Esophagus squamous epithelium (tissue), 4 donors: ENCODE measurements at regions not wholly inside any gene's neighbourhood (a gene's known extent, or its start where the extent isn't known, plus 50 kb on each side); places are given as distances from the start of the nearest gene placed in this dataset.

Experiments
- POLR2A ChIP-seq, 4 donors: fragments of 450-650 bp; IDR thresholded peaks; one replicate each; pipeline ENCODE4 v1.6.1; 2017; ENCODE audit warnings: antibody characterized with exemption in 4 of 4, mild to moderate bottlenecking in 4 of 4, moderate library complexity in 3 of 4
- TF ChIP-seq, protein P1 (sequence below), 6 experiments: fragments of 450-650 bp in 4 of 6; fragments of 200-600 bp in 2 of 6; sonication (generic) in 2 of 6; IDR thresholded peaks; one replicate each; pipeline ENCODE4 v1.5.1; 2016 to 2019; ENCODE audit warnings: antibody characterized with exemption in 6 of 6, mild to moderate bottlenecking in 4 of 6, moderate library complexity in 4 of 6

DNA sequence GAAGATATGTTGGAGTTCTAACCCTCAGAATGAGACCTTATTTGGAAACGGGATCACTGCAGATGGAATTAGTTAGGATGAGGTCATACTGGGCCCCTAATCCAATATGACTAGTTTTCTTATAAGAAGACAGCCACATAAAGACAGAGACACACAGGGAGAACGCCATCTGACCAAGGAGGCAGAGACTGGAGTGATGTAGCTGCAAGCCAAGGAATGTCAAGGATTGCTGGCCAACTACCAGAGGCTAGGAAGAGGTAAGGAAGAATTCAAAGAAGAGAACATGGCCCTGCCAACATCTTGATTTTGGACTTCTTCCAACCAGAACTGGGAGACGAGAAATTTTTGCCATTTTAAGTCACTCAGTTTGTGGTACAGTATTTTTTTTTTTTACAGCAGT is 152.8 kb upstream of the DIPK2B start:
- TF ChIP-seq POLR2A (IDR thresholded peaks at IDR 0.05): no peak
- TF ChIP-seq, protein P1, sequence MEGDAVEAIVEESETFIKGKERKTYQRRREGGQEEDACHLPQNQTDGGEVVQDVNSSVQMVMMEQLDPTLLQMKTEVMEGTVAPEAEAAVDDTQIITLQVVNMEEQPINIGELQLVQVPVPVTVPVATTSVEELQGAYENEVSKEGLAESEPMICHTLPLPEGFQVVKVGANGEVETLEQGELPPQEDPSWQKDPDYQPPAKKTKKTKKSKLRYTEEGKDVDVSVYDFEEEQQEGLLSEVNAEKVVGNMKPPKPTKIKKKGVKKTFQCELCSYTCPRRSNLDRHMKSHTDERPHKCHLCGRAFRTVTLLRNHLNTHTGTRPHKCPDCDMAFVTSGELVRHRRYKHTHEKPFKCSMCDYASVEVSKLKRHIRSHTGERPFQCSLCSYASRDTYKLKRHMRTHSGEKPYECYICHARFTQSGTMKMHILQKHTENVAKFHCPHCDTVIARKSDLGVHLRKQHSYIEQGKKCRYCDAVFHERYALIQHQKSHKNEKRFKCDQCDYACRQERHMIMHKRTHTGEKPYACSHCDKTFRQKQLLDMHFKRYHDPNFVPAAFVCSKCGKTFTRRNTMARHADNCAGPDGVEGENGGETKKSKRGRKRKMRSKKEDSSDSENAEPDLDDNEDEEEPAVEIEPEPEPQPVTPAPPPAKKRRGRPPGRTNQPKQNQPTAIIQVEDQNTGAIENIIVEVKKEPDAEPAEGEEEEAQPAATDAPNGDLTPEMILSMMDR (IDR thresholded peaks at IDR 0.05): no peak
